NCI-H146 treated with DMSO at 0.1 percent for 48 hours (cell line): ENCODE measurements at regions not wholly inside any gene's neighbourhood (a gene's known extent, or its start where the extent isn't known, plus 50 kb on each side); places are given as distances from the start of the nearest gene placed in this dataset.

Source experiments
- DNase-seq: peaks from one replicate; lab custom pipeline; 2025; ENCODE audit not compliant: unreplicated experiment; lab: John Stamatoyannopoulos, UW

DNA sequence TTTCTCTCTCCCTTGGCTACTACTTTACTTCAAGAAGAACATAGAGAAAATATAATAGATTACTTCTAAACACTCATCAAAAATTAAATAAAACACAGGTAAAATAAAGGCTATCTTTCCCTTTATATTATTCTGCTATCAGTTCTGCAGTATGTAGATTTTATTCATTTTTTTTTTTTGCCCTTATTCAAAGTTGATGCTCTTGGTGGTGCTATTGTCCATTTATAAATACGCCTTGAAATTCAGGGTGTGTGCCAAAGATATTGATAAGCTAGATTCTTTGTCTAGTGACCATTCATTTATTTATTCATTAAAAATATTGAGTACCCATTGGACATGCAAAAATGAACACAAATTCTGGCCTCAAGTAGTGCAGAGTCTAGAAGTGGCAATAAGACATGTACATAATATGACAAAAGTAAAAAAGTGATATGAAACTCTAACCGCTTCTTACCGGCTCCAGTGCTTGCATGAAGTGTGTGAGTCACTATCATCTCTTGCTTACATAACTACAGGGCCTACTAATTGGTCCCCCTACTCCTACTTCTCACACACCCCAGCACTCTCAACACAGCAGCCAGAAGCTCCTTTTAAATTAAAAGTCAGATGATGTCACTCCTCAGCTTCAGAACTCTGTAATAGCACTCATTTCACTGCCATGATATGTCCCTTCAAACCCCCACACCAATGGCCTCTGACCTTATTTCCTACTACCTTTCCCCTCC lies 208.3 kb upstream of the FANCL start:
- DNase-seq: peak; percentile 48

DNA sequence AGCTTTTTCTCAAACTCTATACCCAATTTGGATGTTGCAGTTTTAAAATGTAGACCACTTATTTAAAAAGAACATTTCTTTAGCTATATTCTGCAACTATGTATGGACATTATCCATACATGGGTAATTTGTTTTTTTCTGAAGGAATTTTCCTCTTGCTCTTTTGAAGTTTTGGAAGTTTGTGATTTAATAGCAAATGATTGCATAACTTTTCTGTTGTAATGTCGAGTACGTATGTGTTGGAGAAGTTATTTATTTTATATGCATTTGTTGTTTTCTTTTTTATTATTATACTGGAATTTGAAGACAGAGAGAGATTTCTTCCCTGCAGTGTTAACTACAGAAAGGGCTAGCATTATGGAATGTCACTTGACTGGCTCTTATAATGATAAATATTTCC lies 207.7 kb upstream of the FANCL start:
- no peak for DNase-seq

DNA sequence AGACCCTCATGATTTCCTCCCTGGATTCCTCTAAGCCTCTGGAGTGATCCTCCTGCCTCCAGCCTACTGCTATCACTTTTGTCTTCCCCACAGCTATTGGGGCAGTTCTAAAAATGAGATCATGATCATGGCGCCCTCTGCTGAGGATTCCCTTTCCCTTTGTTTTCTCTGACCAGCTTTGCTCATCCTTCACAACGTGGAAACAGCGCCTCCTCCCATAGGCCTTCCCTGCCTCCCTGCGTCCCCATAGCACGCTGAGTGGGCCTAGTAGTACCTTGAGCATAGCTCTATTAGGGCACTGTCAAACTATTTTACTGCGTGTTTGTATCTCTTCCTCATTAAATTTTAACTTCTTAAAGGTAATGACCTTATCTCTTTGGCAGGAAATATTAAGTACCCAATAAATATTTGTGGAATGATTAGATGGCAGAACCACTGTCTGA lies 207.0 kb upstream of the FANCL start:
- DNase-seq: peak; percentile 89

DNA sequence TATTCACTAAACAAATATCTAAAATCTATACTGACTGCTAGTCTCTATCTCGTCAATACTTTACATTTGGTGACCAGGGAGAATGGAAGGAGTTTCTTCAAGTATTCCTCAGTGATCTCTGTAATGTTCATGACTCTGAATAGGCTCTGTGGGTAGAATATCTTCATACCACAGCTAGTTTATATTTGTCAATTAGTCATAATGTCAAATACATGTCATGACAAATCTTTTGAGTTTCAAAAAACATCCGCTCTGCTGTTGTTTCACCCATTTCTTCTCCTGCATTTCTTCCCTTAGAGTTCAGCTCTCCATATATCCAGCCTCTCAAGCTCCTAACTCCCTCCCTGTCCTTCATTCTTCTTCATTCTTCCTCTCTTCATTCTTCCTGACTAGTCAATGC lies 206.5 kb upstream of the FANCL start:
- DNase-seq: no peak

DNA sequence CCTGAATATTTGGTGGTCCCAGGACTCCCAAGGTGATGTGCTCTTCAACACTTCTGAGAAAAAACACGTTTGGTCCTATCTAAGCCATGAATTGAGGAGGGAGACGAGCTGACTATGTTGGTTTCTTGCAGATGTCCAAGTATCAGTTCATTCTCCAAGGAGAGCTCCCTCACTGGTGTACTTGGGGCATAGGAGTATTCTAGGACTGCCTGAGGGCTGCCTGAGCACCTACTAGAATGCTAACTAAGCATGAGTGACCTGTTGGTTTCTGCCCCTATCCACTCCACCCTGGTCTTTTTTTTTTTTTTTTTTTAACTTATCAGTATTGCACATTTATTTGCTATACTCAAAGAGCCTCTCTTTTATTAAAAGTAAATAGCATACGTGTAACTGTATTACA lies 200.5 kb upstream of the FANCL start:
- no peak for DNase-seq

DNA sequence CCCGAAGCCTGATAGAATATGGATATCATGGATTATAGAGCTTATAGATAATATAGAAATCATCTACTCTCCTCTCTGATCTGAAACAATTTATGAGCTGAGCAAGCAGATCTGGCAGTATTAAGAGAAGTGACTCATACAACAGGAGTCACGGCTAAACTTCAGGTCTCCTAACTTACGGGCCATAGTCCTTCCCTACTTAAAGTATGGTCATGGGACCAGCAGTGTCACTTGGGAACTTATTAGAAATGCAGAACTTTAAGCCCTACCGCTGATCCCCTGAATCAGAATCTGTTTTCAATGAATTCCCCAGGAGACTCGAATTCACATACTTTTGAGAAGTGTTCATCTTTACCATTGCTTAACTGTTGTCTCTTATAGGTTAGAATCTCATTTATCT lies 195.7 kb upstream of the FANCL start:
- DNase-seq: no peak

DNA sequence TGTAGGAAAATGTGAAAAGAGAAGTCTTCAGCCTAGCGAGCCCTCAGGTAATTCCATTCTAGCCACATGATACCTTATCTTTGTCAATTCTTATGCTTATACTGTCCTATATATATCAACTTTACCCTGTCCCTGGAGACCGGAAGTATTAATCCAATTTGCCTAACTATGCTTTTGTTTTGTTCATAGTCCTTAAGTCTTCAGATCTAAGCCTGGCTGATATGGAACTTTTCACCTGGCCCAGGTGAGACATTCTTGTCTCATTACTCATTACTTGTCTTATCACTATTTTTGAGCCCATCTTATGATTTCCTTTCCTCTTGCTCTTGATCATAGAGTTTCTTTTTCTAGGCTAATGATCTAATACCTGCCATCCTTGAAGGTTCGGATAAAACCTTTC lies 194.1 kb upstream of the FANCL start:
- DNase-seq: no peak

DNA sequence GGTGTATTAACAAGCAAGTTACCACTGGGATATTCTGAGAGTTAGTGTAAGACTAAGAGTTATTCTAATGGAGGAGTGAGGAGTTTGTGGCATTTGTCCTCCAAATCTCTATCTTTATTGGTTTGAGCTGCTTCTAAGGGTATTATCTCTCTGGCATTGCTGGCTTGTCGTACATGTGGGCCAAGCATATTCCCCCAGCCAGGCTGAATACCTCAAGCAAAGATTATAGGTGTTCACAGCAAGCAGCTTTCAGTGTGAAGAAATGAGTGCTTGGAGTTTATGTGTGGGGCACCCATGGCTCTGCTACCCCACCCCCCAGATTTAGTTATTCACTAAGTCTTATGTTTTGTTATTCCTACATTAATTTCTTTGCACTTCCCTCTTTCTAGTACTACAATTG lies 193.6 kb upstream of the FANCL start:
- no peak for DNase-seq

DNA sequence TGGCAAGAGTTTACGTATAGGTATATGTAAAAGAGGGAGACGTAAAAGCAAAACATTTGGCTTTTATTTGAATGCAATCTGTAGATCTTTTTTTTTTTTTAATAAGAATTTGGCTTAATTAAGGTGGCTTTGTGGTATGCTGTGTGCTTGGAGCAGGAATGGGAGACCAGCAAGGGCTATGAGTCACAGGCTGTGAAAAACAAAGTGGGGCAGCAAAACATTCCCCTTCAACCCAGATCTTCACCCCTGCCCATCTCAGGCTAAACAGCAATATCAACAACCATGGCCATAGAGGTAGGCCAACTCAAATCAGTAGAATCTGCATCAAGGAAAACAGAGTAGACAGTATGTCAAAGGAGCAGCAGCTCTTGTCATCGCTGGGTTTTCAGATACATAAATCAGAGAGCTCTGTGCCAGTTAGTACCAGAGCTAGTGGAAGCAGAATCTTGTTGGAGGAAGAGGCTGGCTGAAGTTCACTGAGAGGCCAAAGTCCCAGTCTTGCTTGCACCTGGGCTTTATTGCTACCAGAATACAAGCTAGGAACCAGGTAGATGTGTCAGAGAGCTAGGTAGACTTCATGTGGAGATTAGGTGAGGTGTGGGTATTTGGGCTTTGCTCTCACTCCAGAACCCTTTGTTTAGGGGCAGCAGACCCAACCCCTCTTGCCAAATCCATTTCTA lies 191.5 kb upstream of the FANCL start:
- DNase-seq: no peak

DNA sequence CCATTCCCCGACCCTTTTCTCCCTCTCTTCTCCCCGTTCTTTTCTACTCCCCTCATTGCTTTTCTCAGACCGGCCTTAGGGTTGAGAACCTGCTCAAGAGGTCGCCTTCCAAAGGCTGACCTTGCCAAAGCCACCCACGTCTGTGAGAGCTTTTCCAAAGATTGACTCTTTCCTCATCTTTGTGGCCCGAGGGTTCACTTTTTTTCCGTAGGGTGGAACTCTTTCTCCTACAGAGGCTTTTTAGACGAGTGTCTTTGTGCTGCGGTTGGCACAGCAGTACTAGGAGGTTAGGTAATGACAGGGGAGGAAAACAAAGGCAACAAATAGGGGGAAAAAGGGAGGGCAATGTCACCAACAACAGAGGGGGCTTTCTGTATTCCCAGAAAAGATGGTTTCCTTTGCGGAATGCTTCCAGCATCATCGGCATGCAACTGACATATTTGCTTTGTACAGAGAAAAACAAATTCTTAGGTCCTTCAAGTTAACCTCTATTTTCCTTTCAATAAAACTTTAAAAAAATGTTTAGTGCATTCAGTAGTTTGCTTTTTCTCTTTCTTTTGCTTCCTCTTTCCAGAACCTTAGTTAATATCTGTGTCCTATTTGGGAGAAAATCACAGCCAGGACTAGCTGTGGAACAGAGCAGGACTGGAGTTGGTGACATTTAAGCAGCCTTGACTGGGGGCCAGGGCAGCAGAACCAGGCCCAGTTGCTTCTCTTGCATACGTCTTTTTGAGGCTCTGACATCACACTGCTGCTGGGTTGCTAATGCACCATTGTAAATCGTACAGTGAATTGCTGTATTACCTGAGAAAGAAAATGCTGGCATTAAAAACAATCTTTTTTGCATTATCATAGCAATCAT lies 188.1 kb upstream of the FANCL start:
- DNase-seq: no peak

DNA sequence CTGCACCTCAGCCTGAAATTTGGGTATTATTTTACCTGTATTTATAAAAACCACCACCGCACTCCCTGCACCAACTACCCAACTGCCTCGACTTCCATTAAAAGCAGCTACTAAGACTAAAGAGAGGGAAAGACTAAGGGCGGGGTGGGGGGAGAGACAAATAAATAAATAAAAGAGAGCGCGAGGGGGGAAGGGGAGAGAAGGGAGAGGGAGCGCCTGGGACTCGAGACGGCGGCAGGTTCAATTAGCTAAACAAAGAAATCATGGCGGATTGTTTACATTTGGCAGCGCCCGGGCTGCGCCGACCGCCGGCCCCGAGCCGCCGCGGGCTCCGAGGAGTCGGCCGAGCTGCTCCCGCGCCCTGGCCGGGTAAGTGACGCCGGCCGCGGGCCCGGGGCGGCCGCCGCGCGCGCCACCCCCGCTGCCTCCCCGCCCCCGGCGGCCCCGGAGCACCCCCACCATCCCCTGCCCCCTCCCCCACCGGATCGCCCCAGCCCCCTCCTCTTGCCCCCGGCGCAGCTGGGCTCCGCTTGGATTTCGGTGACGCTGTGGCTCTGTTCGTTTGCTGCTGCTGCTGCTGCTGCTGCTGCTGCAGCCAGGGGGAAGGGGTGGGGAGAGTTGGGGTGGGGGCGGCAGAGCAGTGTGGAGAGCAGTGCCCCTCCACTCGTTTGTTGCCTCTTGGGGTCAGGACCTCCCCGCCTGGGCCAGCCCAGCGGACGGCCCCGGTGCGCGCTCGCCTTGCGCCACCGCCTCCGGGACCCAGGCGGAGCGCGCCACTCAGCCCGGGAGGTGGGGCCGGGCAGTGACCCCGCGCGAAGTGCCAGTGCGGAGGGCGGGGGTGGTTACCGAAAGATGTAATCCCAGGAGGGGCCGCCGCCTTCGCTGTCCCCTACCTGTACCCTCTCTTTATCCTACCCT lies 187.2 kb upstream of the FANCL start:
- DNase-seq: peak; percentile 63

DNA sequence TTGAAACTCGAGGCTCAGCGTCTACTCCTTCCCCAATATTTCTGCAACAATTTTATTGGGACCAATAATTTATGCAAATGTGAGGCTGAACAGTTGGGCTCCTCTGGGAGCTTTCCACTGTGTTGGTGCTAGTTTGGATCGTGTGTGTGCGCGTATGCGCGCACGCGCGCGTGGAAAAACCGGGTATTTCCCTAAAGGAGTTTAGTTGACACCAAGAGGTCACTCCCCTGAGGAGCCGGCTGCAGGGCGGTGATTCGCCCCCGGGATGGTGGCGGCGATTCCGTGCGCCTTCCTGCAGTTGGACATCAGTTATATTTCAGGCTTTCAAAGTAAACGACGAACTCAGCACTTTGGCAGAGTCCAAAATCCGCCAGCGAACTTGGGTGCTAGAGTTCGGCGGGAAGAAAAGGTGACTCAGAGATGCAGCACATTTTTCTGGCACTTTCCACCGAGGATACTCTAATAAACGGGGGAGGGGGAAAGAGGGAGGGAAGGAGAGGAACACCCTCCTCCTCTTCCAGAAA lies 186.5 kb upstream of the FANCL start:
- peak; percentile 47 for DNase-seq

DNA sequence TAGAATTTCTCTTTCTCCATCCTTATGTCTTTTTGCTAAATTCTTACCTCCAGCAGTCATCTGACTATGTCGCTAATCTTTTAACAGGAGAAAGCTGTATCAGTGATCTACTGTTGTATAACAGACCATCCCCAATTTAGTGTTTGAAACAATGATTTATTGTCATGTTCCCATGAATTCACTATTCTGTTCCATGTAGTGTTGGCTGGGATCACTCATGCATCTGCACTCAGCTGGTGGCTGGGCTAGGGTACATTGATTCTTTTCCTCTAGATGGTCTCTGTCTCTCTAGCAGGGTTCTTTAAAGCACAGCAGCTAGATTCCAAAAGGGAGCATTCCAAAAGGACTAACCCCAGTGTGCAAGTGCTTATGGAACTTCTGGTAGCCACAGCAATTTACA lies 184.2 kb upstream of the FANCL start:
- no peak for DNase-seq

DNA sequence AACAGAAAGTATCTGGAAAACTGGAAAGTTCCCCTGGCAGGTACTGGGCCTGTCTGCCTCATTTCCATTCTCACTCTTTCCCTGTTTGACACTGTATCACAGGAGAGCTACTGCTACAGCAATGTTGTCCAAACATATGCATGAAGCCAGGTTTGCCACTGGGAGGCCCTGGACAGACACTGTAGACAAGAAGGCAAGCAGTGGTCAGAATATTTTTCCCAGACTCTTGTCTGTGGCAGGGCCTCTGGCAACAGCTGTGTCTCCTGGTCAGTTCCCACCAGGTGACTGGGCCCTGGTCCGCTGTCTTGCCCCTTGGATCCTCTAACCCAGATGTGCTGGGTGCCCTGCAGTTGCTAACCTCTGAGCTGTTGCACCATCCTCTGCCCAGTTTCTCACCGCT lies 178.9 kb upstream of the FANCL start:
- DNase-seq: no peak

DNA sequence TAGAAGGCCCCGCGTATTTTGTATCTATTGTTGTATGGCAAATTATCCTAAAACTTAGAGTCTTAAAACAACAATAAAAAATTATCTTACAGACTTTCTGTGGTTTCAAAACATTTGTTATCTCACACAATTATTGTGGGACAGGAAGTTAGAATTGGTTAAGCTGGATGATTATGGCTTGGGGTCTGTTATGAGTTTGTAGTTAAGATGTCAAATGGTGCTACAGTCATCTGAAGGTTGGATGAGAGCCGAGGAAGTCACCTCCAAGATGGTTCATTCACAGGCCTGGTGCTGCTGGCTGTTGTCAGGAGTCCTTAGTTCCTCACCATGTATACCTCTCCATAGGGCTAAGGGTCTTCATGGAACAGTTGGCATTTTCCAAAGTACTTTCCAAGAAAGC lies 175.6 kb upstream of the FANCL start:
- no peak for DNase-seq

DNA sequence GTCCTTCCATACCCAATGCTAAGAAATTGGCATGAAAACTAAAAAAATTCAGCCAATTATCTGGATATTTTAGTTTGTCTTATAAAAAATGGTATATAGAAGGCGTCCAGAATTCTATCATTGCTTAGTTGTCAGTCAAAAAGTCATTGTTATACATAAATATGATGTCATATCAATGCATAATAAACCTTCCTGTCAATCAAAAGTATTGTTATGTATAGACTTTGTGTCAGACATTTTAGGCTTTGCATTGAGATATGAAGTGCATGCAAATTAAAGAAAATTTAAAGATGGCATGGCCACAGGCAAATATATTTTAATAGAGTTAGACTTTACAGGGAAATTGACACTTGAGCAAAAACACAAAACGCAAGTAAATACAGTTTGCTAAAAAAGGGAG lies 173.4 kb upstream of the FANCL start:
- no peak for DNase-seq

DNA sequence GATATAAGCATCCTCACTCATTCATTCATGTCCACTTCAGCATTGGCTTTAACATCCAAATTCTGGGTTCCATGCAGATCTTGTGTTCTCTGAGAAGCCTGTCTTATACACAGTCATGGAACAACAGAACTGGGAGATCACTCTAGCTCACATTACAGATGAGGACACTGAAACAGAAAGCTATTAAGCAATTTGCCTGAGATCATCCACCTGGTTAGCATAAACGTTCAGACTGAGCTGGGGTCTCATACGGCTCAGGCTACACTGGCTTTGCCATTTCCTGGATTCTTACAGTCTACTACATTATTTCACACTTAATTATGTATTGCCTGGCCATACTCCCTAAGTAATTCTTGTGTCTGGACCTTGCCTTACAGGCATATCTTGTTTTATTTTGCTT lies 169.4 kb upstream of the FANCL start:
- no peak for DNase-seq

DNA sequence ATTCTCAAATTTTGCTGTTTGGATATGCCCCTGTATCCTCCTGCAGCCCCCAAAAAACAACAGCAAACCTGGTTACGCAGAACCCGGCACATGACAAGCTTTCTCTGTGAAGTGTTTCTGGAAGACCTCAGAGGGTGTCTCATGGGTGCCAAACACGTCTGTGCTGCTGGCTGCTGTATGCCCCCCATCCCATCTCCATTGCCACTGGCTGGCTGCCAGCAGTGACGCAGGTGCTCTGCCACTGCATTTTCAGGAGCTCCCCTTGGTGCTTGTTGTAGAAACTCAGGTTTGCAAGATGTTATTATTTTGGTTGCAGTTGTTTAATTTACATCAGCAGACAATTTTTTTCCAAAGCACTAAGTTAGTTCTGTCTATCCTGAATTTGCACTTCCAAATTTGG lies 166.4 kb upstream of the FANCL start:
- DNase-seq: no peak

DNA sequence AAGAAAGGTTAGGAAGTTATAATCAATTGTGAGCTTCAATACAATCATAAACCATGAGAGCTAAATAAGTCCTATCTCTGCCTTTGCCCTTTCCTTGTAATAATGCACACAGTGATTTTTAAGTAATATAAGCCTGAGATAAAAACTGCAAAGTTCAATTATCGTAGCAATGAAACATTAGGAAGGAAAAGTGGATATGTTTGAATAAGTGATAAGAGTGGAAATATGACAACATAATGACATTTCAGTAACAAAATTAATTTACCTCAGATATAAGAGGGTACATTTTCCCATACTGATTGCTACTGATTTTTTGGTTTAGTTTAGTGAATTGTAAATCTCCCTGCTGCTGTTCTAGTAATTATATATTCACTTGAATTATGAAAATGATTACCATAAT lies 164.2 kb upstream of the FANCL start:
- no peak for DNase-seq

DNA sequence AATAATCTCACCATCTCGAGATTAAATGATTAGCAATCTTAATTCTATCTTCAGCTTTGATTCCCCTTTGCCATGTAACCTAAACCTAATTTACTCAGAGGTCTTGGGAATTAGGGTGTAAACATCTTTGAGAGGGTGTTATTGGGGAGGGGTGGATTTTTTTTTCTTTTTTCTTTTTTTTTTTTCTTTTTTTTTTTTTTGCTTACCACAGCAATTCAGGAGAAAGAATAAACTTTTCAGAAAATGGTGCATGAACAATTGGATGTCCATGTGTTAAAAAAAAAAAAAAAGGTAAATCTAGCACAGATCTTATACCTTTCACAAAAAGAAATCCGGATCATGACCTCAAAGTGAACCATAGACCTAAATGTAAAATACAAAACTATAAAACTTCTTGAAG lies 160.8 kb upstream of the FANCL start:
- no peak for DNase-seq

DNA sequence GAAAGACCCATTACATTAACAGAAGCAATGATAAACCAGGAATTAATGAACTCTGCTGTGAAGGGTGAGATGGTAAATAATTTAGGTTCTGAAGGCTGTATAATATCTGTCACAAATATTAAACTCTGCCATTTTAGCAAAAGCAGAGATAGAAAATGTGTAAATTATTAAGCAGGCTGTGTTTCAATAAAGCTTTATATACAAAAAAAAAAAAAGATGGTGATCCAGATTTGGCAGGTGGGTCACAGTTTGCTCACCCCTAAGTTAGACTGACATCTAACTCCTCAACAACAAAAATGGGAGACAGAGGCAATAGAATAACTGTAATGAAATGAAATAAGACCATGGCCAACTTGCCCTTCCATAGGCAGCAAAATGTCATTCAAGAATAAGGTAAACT lies 157.3 kb upstream of the FANCL start:
- DNase-seq: no peak
